NCI-H69 (cell line): ENCODE measurements at regions not wholly inside any gene's neighbourhood (a gene's known extent, or its start where the extent isn't known, plus 50 kb on each side); places are given as distances from the start of the nearest gene placed in this dataset.

Experiments used
- DNase-seq: peaks from one replicate; lab custom pipeline; 2025; lab: John Stamatoyannopoulos, UW

GRCh38 chr3:72698154-72698917 lies 149.9 kb downstream of the SHQ1 start:
- DNase-seq: peak; percentile 70

GRCh38 chr3:72697717-72698116 lies 150.5 kb downstream of the SHQ1 start:
- no peak for DNase-seq

- peak; percentile 46 for DNase-seq
Measured at GRCh38 chr3:72696815-72697214, 151.4 kb downstream of the SHQ1 start.

- no peak for DNase-seq
Measured at GRCh38 chr3:72694398-72694797, 153.8 kb downstream of the SHQ1 start.

GRCh38 chr3:72692990-72693389 lies 155.3 kb downstream of the SHQ1 start:
- peak; percentile 40 for DNase-seq

GRCh38 chr3:72690629-72691028 lies 157.6 kb downstream of the SHQ1 start:
- peak; percentile 30 for DNase-seq

- DNase-seq: peak; percentile 99
Measured at GRCh38 chr3:72682936-72683452, 165.3 kb downstream of the SHQ1 start.

GRCh38 chr3:72681598-72681997 lies 166.6 kb downstream of the SHQ1 start:
- DNase-seq: no peak

GRCh38 chr3:72680766-72681165 lies 167.5 kb downstream of the SHQ1 start:
- no peak for DNase-seq

- peak; percentile 93 for DNase-seq
Measured at GRCh38 chr3:72679540-72680198, 168.6 kb downstream of the SHQ1 start.

- no peak for DNase-seq
Measured at GRCh38 chr3:72678867-72679266, 169.4 kb downstream of the SHQ1 start.

GRCh38 chr3:72678380-72678779 lies 169.9 kb downstream of the SHQ1 start:
- DNase-seq: no peak

- DNase-seq: peak; percentile 62
Measured at GRCh38 chr3:72675243-72675642, 173.0 kb downstream of the SHQ1 start.

GRCh38 chr3:72673011-72673771 lies 175.1 kb downstream of the SHQ1 start:
- DNase-seq: no peak

- no peak for DNase-seq
Measured at GRCh38 chr3:72669224-72669623, 179.0 kb downstream of the SHQ1 start.

- DNase-seq: no peak
Measured at GRCh38 chr3:72666447-72666755, 181.8 kb downstream of the SHQ1 start.

- DNase-seq: peak; percentile 91
Measured at GRCh38 chr3:72665701-72666446, 182.4 kb downstream of the SHQ1 start.

- peak; percentile 31 for DNase-seq
Measured at GRCh38 chr3:72665103-72665502, 183.1 kb downstream of the SHQ1 start.

GRCh38 chr3:72664184-72664975 lies 183.9 kb downstream of the SHQ1 start:
- no peak for DNase-seq

GRCh38 chr3:72663429-72663828 lies 184.8 kb downstream of the SHQ1 start:
- DNase-seq: peak; percentile 78

- peak; percentile 97 for DNase-seq
Measured at GRCh38 chr3:72661115-72661457, 187.2 kb downstream of the SHQ1 start.
